Glomerular endothelial cell (primary cell): ENCODE measurements at regions not wholly inside any gene's neighbourhood (a gene's known extent, or its start where the extent isn't known, plus 50 kb on each side); places are given as distances from the start of the nearest gene placed in this dataset.

Experiments
- DNase-seq: peaks from one replicate; pipeline ENCODE4 v3.0.0-alpha.2; 2011; ENCODE audit warnings: low read depth, low spot score; ENCODE audit errors: extremely low read depth

GRCh38 chr5:175288048-175288621, 155.8 kb downstream of the DRD1 start:
- no peak for DNase-seq

GRCh38 chr5:175286981-175287380, 157.0 kb downstream of the DRD1 start:
- no peak for DNase-seq

GRCh38 chr5:175285261-175285660, 158.7 kb downstream of the DRD1 start:
- DNase-seq, result no peak

GRCh38 chr5:175284806-175285205, 159.2 kb downstream of the DRD1 start:
- DNase-seq, result no peak

GRCh38 chr5:175282611-175283225, 161.3 kb downstream of the DRD1 start:
- DNase-seq, result no peak

- no peak for DNase-seq
Measured at GRCh38 chr5:175281714-175282113, 162.3 kb downstream of the DRD1 start.

GRCh38 chr5:175281257-175281656, 162.7 kb downstream of the DRD1 start:
- no peak for DNase-seq

- no peak for DNase-seq
Measured at GRCh38 chr5:175279506-175279905, 164.5 kb downstream of the DRD1 start.

GRCh38 chr5:175275748-175276147, 168.2 kb downstream of the DRD1 start:
- DNase-seq, result no peak

- no peak for DNase-seq
Measured at GRCh38 chr5:175275097-175275496, 168.9 kb downstream of the DRD1 start.

GRCh38 chr5:175274171-175274570, 169.8 kb downstream of the DRD1 start:
- no peak for DNase-seq

GRCh38 chr5:175264406-175264805, 179.6 kb downstream of the DRD1 start:
- DNase-seq, result no peak

GRCh38 chr5:175263776-175264175, 180.2 kb downstream of the DRD1 start:
- DNase-seq, result no peak

- no peak for DNase-seq
Measured at GRCh38 chr5:175261526-175261925, 182.5 kb downstream of the DRD1 start.

- no peak for DNase-seq
Measured at GRCh38 chr5:175261037-175261436, 182.9 kb downstream of the DRD1 start.

GRCh38 chr5:175257847-175258194, 186.2 kb downstream of the DRD1 start:
- DNase-seq, result no peak

GRCh38 chr5:175257128-175257846, 186.7 kb downstream of the DRD1 start:
- no peak for DNase-seq

- DNase-seq, result no peak
Measured at GRCh38 chr5:175254155-175254554, 189.8 kb downstream of the DRD1 start.

GRCh38 chr5:175253597-175253996, 190.4 kb downstream of the DRD1 start:
- DNase-seq, result no peak

GRCh38 chr5:175252234-175252805, 191.7 kb downstream of the DRD1 start:
- no peak for DNase-seq

GRCh38 chr5:175250426-175250825, 193.6 kb downstream of the DRD1 start:
- no peak for DNase-seq

GRCh38 chr5:175248416-175248905, 195.5 kb downstream of the DRD1 start:
- no peak for DNase-seq
